T-helper 9 cell (primary cell): ENCODE measurements at regions not wholly inside any gene's neighbourhood (a gene's known extent, or its start where the extent isn't known, plus 50 kb on each side); places are given as distances from the start of the nearest gene placed in this dataset.
"Not testable (repeated sequence)": the region's sequence is repeated elsewhere in the genome, so short reads cannot be mapped to it uniquely, and the experiment has no call there.

Experiments
- DNase-seq: peaks from one replicate; pipeline ENCODE4 v3.0.0-alpha.2; 2020

GRCh38 chr13:88257706-88258105 lies 586.5 kb downstream of the SLITRK5 start:
- no peak for DNase-seq

- no peak for DNase-seq
Measured at GRCh38 chr13:88263808-88264207, 592.6 kb downstream of the SLITRK5 start.

GRCh38 chr13:88281841-88282240 lies 610.7 kb downstream of the SLITRK5 start:
- DNase-seq: no peak

- no peak for DNase-seq
Measured at GRCh38 chr13:88285329-88285728, 614.2 kb downstream of the SLITRK5 start.

- DNase-seq: no peak
Measured at GRCh38 chr13:88288326-88288725, 617.2 kb downstream of the SLITRK5 start.

- not testable (repeated sequence) for DNase-seq
Measured at GRCh38 chr13:88291731-88292130, 620.6 kb downstream of the SLITRK5 start.

GRCh38 chr13:88294368-88294767 lies 623.2 kb downstream of the SLITRK5 start:
- DNase-seq: no peak

DNA sequence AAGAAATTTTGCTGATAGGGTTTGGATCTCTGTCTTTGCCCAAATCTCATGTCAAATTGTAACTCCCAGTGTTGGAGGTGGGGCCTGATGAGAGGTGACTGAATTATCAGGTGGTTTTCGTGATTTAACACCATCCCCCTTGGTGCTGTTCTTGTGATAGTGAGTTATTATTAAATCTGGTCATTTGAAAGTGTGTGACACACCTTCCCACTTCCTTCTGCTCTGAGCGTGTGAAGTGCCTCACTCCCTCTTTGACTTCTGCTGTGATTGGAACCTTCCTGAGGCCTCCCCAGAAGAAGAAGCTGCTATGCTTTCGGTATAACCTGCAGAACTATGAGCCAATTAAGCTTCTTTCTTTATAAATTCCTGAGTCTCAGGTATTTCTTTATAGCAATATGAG lies 632.0 kb downstream of the SLITRK5 start:
- DNase-seq: no peak

DNA sequence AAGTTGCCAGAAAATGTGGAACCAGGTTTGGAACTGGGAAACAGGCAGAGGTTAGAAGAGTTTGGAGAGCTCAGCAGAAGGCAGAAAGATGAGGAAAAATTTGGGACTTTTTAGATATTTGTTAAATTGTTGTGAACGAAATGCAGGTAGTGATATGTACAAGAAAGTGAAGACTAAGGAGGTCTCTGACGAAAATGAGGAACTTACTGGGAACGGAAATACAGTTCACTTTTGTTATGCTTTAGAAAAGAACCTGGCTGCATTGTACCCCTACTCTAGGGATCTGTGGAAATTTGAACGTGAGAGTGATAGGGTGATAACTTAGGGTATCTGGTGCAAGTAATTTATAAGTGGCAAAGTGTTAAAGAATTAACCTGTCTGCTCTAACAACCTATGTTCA lies 632.4 kb downstream of the SLITRK5 start:
- no peak for DNase-seq

- DNase-seq: no peak
Measured at GRCh38 chr13:88314496-88314895, 643.3 kb downstream of the SLITRK5 start.

GRCh38 chr13:88329066-88329465 lies 657.9 kb downstream of the SLITRK5 start:
- no peak for DNase-seq

- no peak for DNase-seq
Measured at GRCh38 chr13:88339271-88339741, 668.1 kb downstream of the SLITRK5 start.

- DNase-seq: no peak
Measured at GRCh38 chr13:88345171-88345847, 674.1 kb downstream of the SLITRK5 start.

DNA sequence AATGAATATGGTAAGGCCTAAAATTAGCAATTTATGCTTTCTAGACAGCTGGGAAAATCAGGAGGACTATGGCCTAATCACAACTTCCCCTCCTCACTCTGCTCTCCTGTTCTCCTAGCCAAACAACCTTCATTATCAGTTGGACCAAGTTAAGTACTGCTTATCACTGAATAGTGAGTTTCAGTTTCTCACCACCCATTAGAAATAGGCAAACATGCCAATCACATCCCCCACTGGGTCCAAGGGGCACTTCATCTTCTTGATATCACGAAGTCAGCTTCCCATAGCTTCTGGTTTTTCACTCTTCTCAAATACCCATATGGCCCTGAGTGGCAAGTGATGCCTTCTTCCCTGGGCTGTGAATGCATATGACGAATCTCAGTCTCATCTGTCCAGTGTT lies 689.6 kb downstream of the SLITRK5 start:
- DNase-seq: no peak

DNA sequence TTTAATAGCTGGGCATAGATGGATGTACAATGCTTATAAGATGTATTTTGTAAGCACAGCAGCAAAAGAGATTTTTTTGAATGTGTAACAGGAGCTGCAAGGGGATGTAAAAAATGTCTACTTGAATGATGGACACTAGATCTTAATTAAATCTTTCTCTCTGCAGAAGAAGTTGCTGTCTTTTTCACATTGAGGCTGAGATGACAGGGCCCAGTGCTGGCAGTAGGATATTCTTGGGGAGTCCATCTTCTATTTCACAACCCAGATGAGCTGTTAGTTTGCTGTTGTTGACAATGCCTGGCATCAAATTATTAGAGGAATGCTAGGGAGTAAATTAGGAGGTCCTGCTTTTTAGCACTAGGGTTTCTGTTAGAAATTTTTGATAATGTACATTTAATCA lies 698.7 kb downstream of the SLITRK5 start:
- DNase-seq: no peak

GRCh38 chr13:88376760-88377388 lies 705.7 kb downstream of the SLITRK5 start:
- DNase-seq: no peak

DNA sequence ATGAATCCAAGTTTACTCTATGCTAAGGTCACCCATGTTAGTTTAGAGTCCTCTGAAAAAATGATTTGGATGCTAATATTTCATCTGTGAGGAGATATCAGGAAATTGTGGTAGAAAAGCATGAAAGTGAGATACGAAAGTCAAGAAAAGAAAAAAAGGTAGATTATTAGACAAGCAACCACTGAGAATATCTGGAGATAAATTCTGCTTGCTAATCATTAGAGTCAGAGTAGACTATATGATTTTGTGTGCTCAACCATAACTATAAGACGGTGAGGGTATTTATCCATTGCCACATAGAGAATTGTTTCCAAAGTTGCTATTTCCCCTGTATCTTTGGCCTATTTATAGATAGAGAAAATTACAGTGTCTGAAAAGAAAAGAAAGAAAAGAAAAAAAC lies 706.7 kb downstream of the SLITRK5 start:
- DNase-seq: no peak

DNA sequence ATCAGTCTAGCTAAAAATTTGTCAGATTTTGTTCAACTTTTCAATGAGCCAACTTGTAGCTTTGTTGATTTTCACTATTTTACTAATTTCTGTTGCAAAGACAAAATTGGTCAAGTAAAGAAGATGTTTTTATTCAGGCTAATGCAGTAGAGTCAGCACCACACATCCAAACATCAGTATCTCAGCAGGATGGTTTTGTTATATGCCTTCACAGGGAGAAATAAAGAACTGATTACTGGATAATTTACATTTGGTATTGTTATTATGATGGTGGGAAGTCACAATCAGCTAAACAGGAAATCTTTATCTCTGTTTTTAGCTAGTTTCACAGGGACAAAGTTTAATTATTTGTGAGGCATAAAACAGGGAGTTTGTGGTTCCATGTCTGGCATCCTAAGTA lies 713.4 kb downstream of the SLITRK5 start:
- DNase-seq: no peak

GRCh38 chr13:88395804-88396203 lies 724.6 kb downstream of the SLITRK5 start:
- DNase-seq: no peak

GRCh38 chr13:88411696-88412095 lies 740.5 kb downstream of the SLITRK5 start:
- no peak for DNase-seq

- no peak for DNase-seq
Measured at GRCh38 chr13:88417801-88418200, 746.6 kb downstream of the SLITRK5 start.

DNA sequence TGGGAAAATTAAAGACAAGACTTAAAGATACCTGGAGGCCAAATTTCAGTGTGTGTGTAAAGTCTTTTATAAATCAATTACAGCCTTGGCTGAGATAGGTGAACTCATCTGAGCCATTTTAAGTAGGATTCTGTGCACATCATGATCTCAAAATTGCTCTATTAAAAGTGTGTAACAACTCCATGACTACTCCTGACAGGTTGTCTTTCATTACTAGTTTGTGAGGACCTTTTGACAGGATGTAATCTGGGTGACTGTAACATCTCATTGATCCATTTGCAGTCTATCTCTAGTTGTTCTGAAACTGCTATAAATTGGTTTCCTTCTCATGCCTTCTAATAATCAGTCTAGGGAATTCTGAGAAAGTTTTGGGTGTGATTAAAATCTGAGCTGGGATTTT lies 753.3 kb downstream of the SLITRK5 start:
- DNase-seq: no peak

- DNase-seq: no peak
Measured at GRCh38 chr13:88426661-88427060, 755.5 kb downstream of the SLITRK5 start.

- DNase-seq: no peak
Measured at GRCh38 chr13:88429862-88430261, 758.7 kb downstream of the SLITRK5 start.

DNA sequence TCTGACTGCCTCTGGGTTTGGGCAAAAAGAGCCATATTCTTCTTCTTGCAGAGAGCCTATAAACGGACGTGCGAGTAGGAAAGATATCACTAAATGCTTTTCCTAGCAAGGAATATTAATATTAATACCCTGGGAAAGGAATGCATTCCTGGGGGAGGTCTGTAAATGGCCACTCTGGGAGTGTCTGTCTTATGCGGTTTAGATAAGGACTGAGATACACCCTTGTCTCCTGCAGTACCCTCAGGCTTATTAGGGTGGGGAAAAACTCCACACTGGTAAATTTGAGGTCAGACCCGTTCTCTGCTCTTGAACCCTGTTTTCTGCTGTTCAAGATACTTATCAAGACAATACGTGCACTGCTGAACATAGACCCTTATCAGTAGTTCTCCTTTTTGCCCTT lies 763.8 kb downstream of the SLITRK5 start:
- DNase-seq: no peak
